GM23338 (cell line): ENCODE measurements at regions not wholly inside any gene's neighbourhood (a gene's known extent, or its start where the extent isn't known, plus 50 kb on each side); places are given as distances from the start of the nearest gene placed in this dataset.

Experiments used
- ATAC-seq: fragments of 200-7000 bp; cut with Tn5 transposase; 3 replicates; pipeline ENCODE4 v1.9.1; 2020
- DNase-seq: peaks from one replicate; pipeline ENCODE4 v3.0.0-alpha.2; 2015; ENCODE audit warnings: low spot score
- H2AFZ ChIP-seq: fragments of 200-600 bp; sonication (generic); 2 replicates; pipeline ENCODE4 v1.8.0; 2016; ENCODE audit warnings: antibody characterized with exemption, mild to moderate bottlenecking, moderate library complexity
- H3F3A ChIP-seq: fragments of 200-600 bp; sonication (generic); replicated peaks from 2 replicates; pipeline ENCODE4 v1.8.0; 2017; ENCODE audit warnings: antibody characterized with exemption, mixed run types, low read depth
- H3K27ac ChIP-seq: fragments of 200-600 bp; sonication (generic); 2 replicates; pipeline ENCODE4 v1.6.1; 2016; ENCODE audit warnings: low read depth
- H3K27me3 ChIP-seq: fragments of 200-600 bp; sonication (generic); 2 replicates; pipeline ENCODE4 v1.8.0; 2016; ENCODE audit warnings: mild to moderate bottlenecking, mixed run types, moderate library complexity; ENCODE audit not compliant: insufficient read depth
- H3K36me3 ChIP-seq: fragments of 200-600 bp; sonication (generic); 2 replicates; pipeline ENCODE4 v1.8.0; 2016; ENCODE audit warnings: mild to moderate bottlenecking; ENCODE audit not compliant: insufficient read depth
- H3K4me1 ChIP-seq: fragments of 200-600 bp; sonication (generic); 2 replicates; pipeline ENCODE4 v1.8.0; 2016; ENCODE audit warnings: mild to moderate bottlenecking, moderate library complexity; ENCODE audit not compliant: insufficient read depth
- H3K4me2 ChIP-seq: fragments of 200-600 bp; sonication (generic); 2 replicates; pipeline ENCODE4 v1.7.1; 2017; ENCODE audit warnings: mixed run types
- H3K4me3 ChIP-seq: fragments of 200-600 bp; sonication (generic); 2 replicates; pipeline ENCODE4 v1.6.1; 2016; ENCODE audit warnings: mixed run types
- H3K79me2 ChIP-seq: fragments of 200-600 bp; sonication (generic); replicated peaks from 2 replicates; pipeline ENCODE4 v1.8.0; 2017; ENCODE audit warnings: mild to moderate bottlenecking; ENCODE audit not compliant: insufficient read depth
- H3K9me2 ChIP-seq: fragments of 200-600 bp; sonication (generic); 2 replicates; pipeline ENCODE4 v1.8.0; 2017; ENCODE audit not compliant: insufficient read depth
- H4K20me1 ChIP-seq: fragments of 200-600 bp; sonication (generic); replicated peaks from 2 replicates; pipeline ENCODE4 v1.8.0; 2017; ENCODE audit warnings: mild to moderate bottlenecking; ENCODE audit not compliant: insufficient read depth
- H3K27ac Mint-ChIP-seq: 2 replicates; pipeline ENCODE4 v1.8.0; 2020; ENCODE audit warnings: inconsistent platforms, mild to moderate bottlenecking, moderate library complexity, mixed read lengths
- H3K27me3 Mint-ChIP-seq: 3 replicates; pipeline ENCODE4 v1.8.0; 2022; ENCODE audit warnings: low read depth, mild to moderate bottlenecking, moderate library complexity, mixed read lengths, inconsistent platforms; ENCODE audit not compliant: insufficient read depth, poor library complexity
- H3K36me3 Mint-ChIP-seq: 3 replicates; pipeline ENCODE4 v1.8.0; 2021; ENCODE audit warnings: low read depth, mild to moderate bottlenecking, inconsistent platforms, moderate library complexity, mixed read lengths
- H3K4me1 Mint-ChIP-seq: 3 replicates; pipeline ENCODE4 v1.8.0; 2020; ENCODE audit warnings: mild to moderate bottlenecking, inconsistent platforms, mixed read lengths
- H3K4me3 Mint-ChIP-seq: 3 replicates; pipeline ENCODE4 v1.8.0; 2021; ENCODE audit warnings: moderate library complexity, mild to moderate bottlenecking, inconsistent platforms, mixed read lengths
- H3K9me3 Mint-ChIP-seq: 3 replicates; pipeline ENCODE4 v1.8.0; 2020; ENCODE audit warnings: moderate library complexity, mild to moderate bottlenecking, inconsistent platforms, mixed read lengths
- NANOG ChIP-seq: IDR thresholded peaks from 2 replicates; pipeline ENCODE4 v1.6.1; 2016; ENCODE audit warnings: antibody characterized with exemption, borderline replicate concordance
- REST ChIP-seq: IDR thresholded peaks from one replicate; pipeline ENCODE4 v1.6.1; 2018; ENCODE audit warnings: antibody characterized with exemption; ENCODE audit not compliant: unreplicated experiment
- ZNF462 ChIP-seq: fragments of 250-450 bp; sonication (Bioruptor Pico); IDR thresholded peaks from 2 replicates; pipeline ENCODE4 v1.5.0; 2020; ENCODE audit warnings: mild to moderate bottlenecking, moderate library complexity

- H3K4me3 Mint-ChIP-seq, result no peak overlapping the region
- H3K36me3 Mint-ChIP-seq, result no peaks in the 10 kb centered on the region
- Histone ChIP-seq H3K79me2 (no peaks in the 10 kb centered on the region), H3K4me1 (no peaks in the 10 kb centered on the region), H4K20me1 (no peaks in the 10 kb centered on the region), H3K36me3 (no peaks in the 10 kb centered on the region), H2AFZ (no peak overlapping the region), H3K27me3 (no peaks in the 10 kb centered on the region), H3K27ac (no peak overlapping the region), H3F3A (no peaks in the 10 kb centered on the region), H3K9me2 (no peaks in the 10 kb centered on the region), H3K4me2 (no peak overlapping the region), H3K4me3 (no peak overlapping the region)
- no peak for TF ChIP-seq REST
- no peak for TF ChIP-seq NANOG
- no peak for TF ChIP-seq ZNF462 (CRISPR knock-in tag)
- DNase-seq (no peak), ATAC-seq (no peak)
- H3K4me1 Mint-ChIP-seq, result no peaks in the 10 kb centered on the region; the same call in 2 of the 3 replicates
- H3K9me3 Mint-ChIP-seq, result no peaks in the 10 kb centered on the region
- no peak overlapping the region for H3K27ac Mint-ChIP-seq
- H3K27me3 Mint-ChIP-seq, result no peaks in the 10 kb centered on the region
These were observed 71.3 kb upstream of the DYNLT3 start for GRCh38 chrX:37918703-37919102.
